GM19324 (cell line): ENCODE measurements at regions not wholly inside any gene's neighbourhood (a gene's known extent, or its start where the extent isn't known, plus 50 kb on each side); places are given as distances from the start of the nearest gene placed in this dataset.

Experiments used
- ATAC-seq: cut with Tn5 transposase; IDR thresholded peaks from one replicate; pipeline ENCODE4 v1.9.1; 2021; ENCODE audit warnings: mild to moderate bottlenecking, moderate library complexity; ENCODE audit not compliant: unreplicated experiment, low FRiP score

DNA sequence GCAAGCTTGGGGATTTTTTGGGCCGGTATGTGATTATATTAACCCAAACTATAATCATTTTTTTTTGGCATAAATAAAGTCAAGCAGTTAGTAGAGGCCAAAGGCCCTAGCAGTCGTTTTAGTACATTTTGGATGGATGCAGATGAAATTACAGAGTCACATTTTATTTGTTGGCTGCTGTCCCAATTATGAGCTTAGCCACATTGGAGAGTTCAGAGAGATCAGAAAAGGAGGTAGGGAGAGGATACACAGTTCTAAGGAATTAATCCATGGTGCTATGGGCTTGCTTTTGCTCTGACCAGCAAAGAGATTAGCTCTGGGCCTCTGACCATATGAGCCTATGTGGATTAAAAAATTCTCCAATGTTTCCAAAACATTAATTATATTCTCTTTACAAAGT is 395.1 kb downstream of the RAPGEF2 start:
- ATAC-seq, result no peak

DNA sequence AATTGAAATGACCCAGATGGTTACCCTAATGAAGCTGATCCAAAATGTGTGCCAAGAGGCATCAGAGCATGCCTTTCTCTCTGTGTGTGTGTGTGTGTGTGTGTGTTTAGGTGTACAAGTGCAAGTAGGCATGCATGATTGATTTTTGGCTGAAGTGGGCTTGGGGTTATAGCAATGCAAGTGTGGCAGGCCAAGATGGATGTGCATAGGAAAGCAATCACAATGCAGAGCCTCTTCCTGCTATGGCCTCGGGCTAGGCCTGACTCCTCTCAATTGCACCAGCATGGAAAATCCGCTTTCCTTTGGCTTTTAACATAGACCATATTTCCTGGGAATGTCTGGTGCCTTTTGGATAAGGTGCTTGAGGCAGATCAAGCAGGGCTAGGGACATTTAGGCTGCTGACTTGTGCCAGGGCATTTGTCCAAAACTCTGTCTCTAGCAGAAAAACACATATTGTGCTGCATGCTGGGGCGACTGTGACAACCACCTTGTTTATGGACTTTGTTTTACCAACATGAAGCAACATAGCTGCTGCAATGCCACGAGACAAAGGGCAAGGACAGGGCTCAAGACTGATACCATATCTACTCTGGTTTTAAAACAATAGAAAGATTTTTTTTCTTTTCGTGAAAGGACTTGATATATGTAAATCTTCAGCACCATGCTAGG is 395.7 kb downstream of the RAPGEF2 start:
- no peak for ATAC-seq

DNA sequence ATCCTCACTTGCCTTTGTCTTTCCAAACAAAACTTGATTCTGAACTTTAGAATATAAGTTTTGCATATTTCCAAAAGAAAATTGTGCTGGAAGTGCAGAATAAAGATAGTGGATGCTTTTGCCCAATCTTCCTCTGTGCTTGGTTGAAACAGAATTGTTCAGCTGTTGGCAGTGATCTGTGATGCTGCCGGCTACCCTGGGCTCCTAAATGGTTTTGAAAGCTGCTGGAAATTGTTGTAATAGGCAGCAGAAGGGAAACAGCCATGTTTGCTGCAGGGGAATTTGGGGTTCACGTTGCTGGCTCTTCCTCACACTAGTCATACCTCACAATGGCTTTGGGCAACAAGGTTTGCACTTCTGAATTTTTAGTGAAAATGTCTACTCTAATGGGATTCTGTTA is 398.0 kb downstream of the RAPGEF2 start:
- no peak for ATAC-seq

DNA sequence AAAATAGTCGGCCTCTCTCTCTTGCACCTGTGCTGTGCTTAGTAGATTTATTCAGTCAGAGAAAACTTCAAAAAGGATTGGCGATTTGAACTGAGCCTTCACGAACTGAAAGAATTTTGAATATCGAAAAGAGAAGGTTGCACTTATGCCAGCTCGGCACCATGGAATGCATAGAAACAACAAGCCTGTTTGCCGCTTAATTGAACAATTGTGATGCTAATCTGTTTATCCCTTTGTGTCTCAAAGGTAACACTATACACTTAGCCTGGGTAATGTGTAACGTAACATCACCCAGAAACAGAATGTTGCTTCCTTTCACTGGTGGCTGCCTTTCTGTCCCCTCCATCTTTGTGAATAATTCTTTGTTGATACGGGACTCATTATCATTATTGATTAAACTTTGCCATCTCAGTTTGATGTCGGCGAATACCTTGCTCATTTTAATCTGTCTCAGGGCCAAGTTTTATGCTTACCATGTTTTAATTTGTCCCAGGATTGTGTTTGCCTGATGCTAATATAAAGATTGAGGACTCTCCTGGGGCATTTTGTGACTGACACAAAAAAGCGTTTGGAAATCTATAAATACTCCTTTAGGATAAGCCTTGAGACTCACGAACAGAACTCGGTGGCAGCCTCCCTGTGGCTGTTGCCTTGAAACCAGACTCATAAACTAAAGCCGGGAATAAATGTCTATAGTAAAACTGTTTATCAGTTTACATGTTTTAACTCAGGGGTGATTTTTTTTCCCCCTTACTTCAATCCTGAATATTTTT is 400.5 kb downstream of the RAPGEF2 start:
- no peak for ATAC-seq

- ATAC-seq, result no peak
Observed at GRCh38 chr4:159504684-159505083, 401.8 kb downstream of the RAPGEF2 start.

DNA sequence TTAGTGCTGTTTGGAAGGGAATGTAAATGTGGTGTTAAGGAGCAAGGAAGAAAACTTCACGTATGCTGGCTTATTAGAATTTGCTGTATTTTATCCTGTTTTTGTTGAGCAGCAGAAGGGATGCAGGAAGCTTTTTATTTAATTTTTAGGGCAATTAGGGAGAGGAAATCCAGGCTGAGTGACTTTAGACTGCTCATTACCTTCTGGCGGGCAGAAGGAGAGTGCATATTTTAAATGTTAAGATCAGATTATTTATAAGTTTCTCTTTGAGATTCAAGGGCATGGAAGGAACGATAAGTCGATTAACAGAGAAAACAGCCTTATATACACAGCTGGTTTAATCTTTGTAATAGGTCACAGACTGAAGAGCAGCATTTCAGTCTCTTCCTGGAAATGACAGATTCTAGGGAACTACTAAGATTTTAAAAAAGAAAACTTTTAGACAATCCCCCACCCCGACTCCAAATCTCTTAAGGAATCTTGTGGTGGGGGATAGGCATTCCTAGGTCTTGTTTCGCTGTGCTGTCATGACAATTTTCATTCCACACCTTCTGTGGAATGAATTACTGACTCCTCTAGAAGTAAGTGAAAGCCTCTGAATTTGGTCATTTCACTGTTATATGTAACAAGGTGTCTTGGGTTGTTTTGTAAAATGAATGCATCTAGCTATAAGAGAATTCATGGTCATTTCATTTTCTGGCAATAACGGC is 402.5 kb downstream of the RAPGEF2 start:
- no peak for ATAC-seq

- ATAC-seq, result no peak
Observed at GRCh38 chr4:159506801-159507517, 404.1 kb downstream of the RAPGEF2 start.

- no peak for ATAC-seq
Observed at GRCh38 chr4:159508917-159509500, 406.1 kb downstream of the RAPGEF2 start.

DNA sequence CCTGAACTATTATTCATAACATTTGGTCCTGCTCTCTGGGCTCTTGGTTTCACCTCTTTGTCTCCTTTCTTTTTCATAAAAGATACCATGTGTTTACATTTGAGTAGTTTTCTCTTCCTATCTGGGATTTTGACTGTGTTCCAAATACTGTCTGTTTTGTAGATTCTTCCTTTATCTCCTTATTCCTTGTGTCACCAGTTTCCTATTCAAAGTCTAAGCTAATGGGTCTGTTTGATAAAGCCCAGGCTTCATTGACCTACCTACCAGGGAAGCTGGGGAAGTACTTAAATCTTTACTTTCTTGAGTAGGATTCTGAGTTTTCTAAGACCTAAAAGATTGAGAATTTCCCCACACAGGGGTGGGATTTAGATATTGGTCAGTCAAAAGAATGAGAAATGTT is 409.5 kb downstream of the RAPGEF2 start:
- ATAC-seq, result no peak

GRCh38 chr4:159515314-159516025 is 412.6 kb downstream of the RAPGEF2 start:
- no peak for ATAC-seq

DNA sequence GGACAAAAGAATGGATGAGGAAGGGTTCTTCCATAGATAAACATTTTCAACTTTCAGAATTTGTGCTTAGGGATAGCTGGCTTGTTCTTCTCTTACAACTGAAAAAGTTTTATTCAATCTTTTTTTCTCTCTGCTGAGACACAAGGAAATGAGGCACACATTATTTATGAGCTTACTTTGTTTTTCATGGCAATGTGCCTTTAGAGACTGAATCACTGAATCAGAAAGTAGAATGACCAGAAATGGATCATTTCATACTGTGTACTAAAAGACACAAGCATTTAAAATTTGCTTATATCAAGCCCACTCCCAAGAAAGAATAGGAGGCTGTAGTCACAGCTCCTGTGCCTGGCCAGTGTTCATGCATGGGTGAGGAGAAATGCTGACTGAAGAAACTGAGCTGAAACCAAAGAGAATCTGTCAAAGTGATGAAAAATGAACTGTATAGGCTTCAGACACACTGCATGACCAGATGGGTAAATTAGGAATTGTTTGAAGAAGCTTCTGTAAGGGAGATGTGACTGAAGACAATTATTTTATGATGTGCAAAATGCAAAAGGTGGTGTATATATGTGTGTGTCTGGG is 413.8 kb downstream of the RAPGEF2 start:
- no peak for ATAC-seq

GRCh38 chr4:159520074-159520473 is 417.2 kb downstream of the RAPGEF2 start:
- no peak for ATAC-seq

GRCh38 chr4:159526172-159526571 is 423.3 kb downstream of the RAPGEF2 start:
- ATAC-seq, result no peak

DNA sequence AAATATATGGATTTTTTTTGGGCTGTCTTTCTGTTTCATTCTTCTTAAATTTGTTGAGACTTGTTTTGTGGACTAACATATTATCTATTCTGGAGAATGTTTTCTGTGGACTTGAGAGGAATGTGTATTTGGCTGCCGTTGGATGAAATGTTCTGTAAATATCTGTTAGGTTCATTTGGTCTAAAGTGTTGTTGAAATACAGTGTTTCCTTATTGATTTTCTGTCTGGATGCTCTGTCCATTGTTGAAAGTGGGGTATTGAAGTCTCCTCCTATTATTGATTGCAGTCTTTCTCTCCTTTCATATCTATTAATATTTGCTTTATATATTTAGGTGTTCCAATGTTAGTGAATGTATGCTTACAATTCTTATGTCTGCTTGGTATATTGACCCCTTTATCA is 431.8 kb downstream of the RAPGEF2 start:
- no peak for ATAC-seq

- ATAC-seq, result no peak
Observed at GRCh38 chr4:159538556-159538955, 435.7 kb downstream of the RAPGEF2 start.

DNA sequence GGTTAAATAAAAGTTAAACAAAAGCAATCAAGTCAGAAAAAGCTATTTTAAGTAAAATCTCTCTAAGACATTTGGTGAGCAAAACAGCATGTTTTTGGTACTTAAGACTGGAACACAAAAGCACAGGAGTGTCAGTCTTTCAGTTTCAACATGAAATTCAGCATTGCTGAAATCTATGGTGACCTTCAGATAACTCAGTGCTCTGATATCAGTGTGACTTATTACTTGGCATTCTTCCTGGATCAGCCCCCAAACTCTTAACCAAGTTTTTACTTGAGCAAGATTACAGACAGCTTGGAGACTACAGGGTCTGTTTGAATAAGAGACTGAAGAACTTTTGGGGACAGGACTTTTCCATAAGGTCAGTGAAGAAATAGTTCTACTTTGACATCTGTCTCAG is 437.2 kb downstream of the RAPGEF2 start:
- ATAC-seq, result no peak

GRCh38 chr4:159540501-159540900 is 437.6 kb downstream of the RAPGEF2 start:
- no peak for ATAC-seq

DNA sequence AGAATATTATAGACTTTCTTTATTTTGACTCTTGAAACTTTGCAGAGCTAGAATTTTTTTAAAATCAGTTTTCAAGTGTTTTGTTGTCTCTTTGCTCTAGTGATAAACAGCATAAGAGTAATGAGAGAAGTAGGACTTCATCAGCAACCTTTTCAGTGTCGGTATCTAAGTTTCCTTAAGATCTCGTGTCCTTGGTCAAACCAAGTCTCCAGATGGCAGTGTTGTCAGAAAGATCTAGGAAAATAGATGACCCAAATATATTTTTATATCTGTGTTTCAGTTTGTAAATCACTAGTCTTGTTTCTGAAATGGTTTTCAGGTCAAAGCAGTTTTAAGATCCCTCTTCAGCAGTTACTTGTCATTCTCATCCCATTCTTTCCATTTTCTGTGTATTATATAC is 438.3 kb downstream of the RAPGEF2 start:
- no peak for ATAC-seq

- no peak for ATAC-seq
Observed at GRCh38 chr4:159542296-159542695, 439.4 kb downstream of the RAPGEF2 start.

DNA sequence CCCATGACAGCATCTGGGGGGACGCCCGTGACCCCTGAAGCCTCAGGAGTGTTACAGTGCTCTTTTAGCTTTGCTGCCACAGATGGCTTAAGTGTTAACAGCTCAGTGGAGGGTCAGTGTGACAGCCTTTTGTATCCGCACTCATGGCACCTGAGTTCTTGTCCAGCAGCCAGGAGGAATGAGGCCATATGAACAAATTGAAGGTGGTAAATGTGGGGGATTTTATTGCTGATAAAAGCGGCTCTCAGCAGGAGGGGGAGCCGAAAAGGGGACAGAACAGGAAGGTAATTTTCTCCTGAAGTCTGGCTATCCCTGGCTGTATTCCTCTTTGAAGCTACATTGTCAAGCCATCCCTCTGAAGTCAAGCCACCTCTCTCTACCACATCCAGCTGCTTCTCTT is 441.0 kb downstream of the RAPGEF2 start:
- ATAC-seq, result no peak
